H1 (cell line): ENCODE measurements at regions not wholly inside any gene's neighbourhood (a gene's known extent, or its start where the extent isn't known, plus 50 kb on each side); places are given as distances from the start of the nearest gene placed in this dataset.

Experiments used
- CBX5 ChIP-seq: fragments of 300-800, 300-1000 bp; sonication (generic); IDR thresholded peaks from 2 replicates; pipeline ENCODE4 v1.7.1; 2016; ENCODE audit warnings: antibody characterized with exemption, low read length, low read depth
- CHD2 ChIP-seq: IDR thresholded peaks from 2 replicates; pipeline ENCODE4 v1.6.1; 2012; ENCODE audit warnings: low read length, improper control_type of control experiment
- KDM1A ChIP-seq: fragments of 200-600, 300-600 bp; sonication (generic); IDR thresholded peaks from 2 replicates; pipeline ENCODE4 v1.7.1; 2016; ENCODE audit warnings: mild to moderate bottlenecking, low read length, borderline replicate concordance
- POLR2A ChIP-seq, 2 experiments: IDR thresholded peaks; 1 replicate in 1 of 2; 2 replicates in 1 of 2; pipeline ENCODE4 v1.6.1; 2011; ENCODE audit warnings: low read depth in 2 of 2, low read length in 2 of 2, mild to moderate bottlenecking in 2 of 2; ENCODE audit errors: control extremely low read depth in 1 of 2
- POLR2AphosphoS5 ChIP-seq: IDR thresholded peaks from 2 replicates; pipeline ENCODE4 v1.6.1; 2011; ENCODE audit warnings: low read depth, low read length
- POU5F1 ChIP-seq: IDR thresholded peaks from 2 replicates; pipeline ENCODE4 v1.6.1; 2011; ENCODE audit warnings: low read depth, mild to moderate bottlenecking, low read length, moderate library complexity
- SP1 ChIP-seq: IDR thresholded peaks from 2 replicates; pipeline ENCODE4 v1.6.1; 2011; ENCODE audit warnings: low read depth, low read length
- TF ChIP-seq, protein P1 (sequence below), 3 experiments: IDR thresholded peaks; 1 replicate in 2 of 3; 2 replicates in 1 of 3; pipeline versions ENCODE4 v1.5.1 to v1.6.1; 2011; ENCODE audit warnings: low read length in 3 of 3, mild to moderate bottlenecking in 3 of 3, inconsistent platforms in 2 of 3, low read depth in 1 of 3, moderate library complexity in 1 of 3; ENCODE audit not compliant: insufficient read depth in 1 of 3; ENCODE audit errors: control extremely low read depth in 1 of 3

- TF ChIP-seq, protein P1, sequence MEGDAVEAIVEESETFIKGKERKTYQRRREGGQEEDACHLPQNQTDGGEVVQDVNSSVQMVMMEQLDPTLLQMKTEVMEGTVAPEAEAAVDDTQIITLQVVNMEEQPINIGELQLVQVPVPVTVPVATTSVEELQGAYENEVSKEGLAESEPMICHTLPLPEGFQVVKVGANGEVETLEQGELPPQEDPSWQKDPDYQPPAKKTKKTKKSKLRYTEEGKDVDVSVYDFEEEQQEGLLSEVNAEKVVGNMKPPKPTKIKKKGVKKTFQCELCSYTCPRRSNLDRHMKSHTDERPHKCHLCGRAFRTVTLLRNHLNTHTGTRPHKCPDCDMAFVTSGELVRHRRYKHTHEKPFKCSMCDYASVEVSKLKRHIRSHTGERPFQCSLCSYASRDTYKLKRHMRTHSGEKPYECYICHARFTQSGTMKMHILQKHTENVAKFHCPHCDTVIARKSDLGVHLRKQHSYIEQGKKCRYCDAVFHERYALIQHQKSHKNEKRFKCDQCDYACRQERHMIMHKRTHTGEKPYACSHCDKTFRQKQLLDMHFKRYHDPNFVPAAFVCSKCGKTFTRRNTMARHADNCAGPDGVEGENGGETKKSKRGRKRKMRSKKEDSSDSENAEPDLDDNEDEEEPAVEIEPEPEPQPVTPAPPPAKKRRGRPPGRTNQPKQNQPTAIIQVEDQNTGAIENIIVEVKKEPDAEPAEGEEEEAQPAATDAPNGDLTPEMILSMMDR (IDR thresholded peaks at IDR 0.05; ENCODE audit: control extremely low read depth in 1 of 3, insufficient read depth in 1 of 3, low read depth in 1 of 3, low read length in 3 of 3): no peak
- TF ChIP-seq SP1: no peak
- no peak for TF ChIP-seq POLR2AphosphoS5
- TF ChIP-seq KDM1A: no peak
- no peak for TF ChIP-seq POU5F1
- TF ChIP-seq CBX5: no peak
- TF ChIP-seq CHD2: no peak
- TF ChIP-seq POLR2A (IDR thresholded peaks at IDR 0.05; ENCODE audit: control extremely low read depth in 1 of 2, low read depth in 2 of 2, low read length in 2 of 2): no peak
These were observed 97.3 kb upstream of the SOX3 start for GRCh38 chrX:140602140-140602539.
